Stimulated activated memory B cell treated with anti-CD40 and anti-IgM and Interleukin-4, amounts not matched to agents 10 μg/mL and 1 μg/mL and 100 μg/mL, for 72 hours (primary cell): ENCODE measurements at regions not wholly inside any gene's neighbourhood (a gene's known extent, or its start where the extent isn't known, plus 50 kb on each side); places are given as distances from the start of the nearest gene placed in this dataset.
"Not testable (repeated sequence)": the region's sequence is repeated elsewhere in the genome, so short reads cannot be mapped to it uniquely, and the experiment has no call there.

ENCODE experiments used
- ATAC-seq: fragments of 150-1000 bp; cut with Tn5 transposase; 2 replicates; pipeline ENCODE4 v1.10.0; 2021
- H3K27ac Mint-ChIP-seq: one replicate; pipeline ENCODE4 v1.8.0; 2022; ENCODE audit warnings: mild to moderate bottlenecking, mixed read lengths
- H3K27me3 Mint-ChIP-seq: one replicate; pipeline ENCODE4 v1.8.0; 2022; ENCODE audit warnings: mixed read lengths
- H3K36me3 Mint-ChIP-seq: one replicate; pipeline ENCODE4 v1.8.0; 2022; ENCODE audit warnings: mixed read lengths
- H3K4me1 Mint-ChIP-seq: one replicate; pipeline ENCODE4 v1.8.0; 2022; ENCODE audit warnings: mixed read lengths
- H3K4me3 Mint-ChIP-seq: one replicate; pipeline ENCODE4 v1.8.0; 2022; ENCODE audit warnings: mild to moderate bottlenecking, moderate library complexity, mixed read lengths
- H3K9me3 Mint-ChIP-seq: one replicate; pipeline ENCODE4 v1.8.0; 2022; ENCODE audit warnings: mixed read lengths

- Mint-ChIP-seq H3K27me3 (no peaks in the 10 kb centered on the region), H3K4me3 (no peak overlapping the region), H3K4me1 (no peaks in the 10 kb centered on the region), H3K27ac (no peak overlapping the region), H3K9me3 (peaks cover 11% of the 10 kb centered on the region), H3K36me3 (no peaks in the 10 kb centered on the region)
- ATAC-seq = no peak
These were observed 135.1 kb upstream of the IRX2 start for GRCh38 chr5:2886531-2886930.

DNA sequence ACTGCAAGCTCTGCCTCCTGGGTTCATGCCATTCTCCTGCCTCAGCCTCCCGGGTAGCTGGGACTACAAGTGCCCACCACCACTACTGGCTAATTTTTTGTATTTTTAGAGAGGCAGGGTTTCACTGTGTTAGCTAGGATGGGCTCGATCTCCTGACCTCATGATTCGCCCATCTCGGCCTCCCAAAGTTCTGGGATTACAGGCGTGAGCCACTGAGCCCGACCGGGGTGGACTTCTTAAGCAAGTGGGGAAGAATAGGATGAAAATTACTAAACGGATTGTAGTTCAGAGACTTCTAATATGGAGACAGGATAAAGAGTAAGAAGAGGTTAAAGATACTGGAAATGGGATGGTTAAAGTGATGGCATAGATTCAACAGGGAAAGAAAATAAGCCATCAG is 132.3 kb upstream of the IRX2 start:
- H3K27ac Mint-ChIP-seq = no peak overlapping the region
- peaks cover 15% of the 10 kb centered on the region for H3K9me3 Mint-ChIP-seq
- H3K27me3 Mint-ChIP-seq = no peaks in the 10 kb centered on the region
- H3K4me1 Mint-ChIP-seq = no peaks in the 10 kb centered on the region
- peaks cover 6% of the 10 kb centered on the region for H3K36me3 Mint-ChIP-seq
- no peak for ATAC-seq
- H3K4me3 Mint-ChIP-seq = no peak overlapping the region

DNA sequence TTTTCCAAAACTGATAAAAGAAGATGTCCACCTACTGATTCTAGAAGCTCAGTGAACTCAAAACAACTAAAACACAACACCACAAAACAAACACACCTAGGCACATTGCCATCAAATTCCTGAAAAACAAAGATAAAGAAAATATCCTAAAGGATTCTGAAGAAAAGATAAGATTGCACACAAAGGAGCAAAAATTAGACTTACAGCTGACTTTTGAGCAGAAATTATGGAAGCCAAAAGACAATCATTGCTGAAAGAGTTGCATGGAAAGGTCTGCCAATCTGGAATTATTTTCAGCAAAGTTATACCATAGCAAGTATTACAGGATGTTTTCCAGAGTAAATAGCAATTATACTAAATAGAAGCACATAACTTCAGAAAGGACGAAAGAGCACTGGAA is 128.2 kb upstream of the IRX2 start:
- Mint-ChIP-seq H3K36me3 (peaks cover 6% of the 10 kb centered on the region), H3K27ac (no peak overlapping the region), H3K4me1 (no peaks in the 10 kb centered on the region), H3K4me3 (no peak overlapping the region), H3K9me3 (peaks cover 15% of the 10 kb centered on the region), H3K27me3 (no peaks in the 10 kb centered on the region)
- no peak for ATAC-seq

GRCh38 chr5:2877522-2877921 is 126.0 kb upstream of the IRX2 start:
- peaks cover 7% of the 10 kb centered on the region for H3K9me3 Mint-ChIP-seq
- H3K27me3 Mint-ChIP-seq = no peaks in the 10 kb centered on the region
- no peak for ATAC-seq
- H3K4me3 Mint-ChIP-seq = no peak overlapping the region
- H3K4me1 Mint-ChIP-seq = no peaks in the 10 kb centered on the region
- H3K27ac Mint-ChIP-seq = no peak overlapping the region
- H3K36me3 Mint-ChIP-seq = peaks cover 6% of the 10 kb centered on the region

DNA sequence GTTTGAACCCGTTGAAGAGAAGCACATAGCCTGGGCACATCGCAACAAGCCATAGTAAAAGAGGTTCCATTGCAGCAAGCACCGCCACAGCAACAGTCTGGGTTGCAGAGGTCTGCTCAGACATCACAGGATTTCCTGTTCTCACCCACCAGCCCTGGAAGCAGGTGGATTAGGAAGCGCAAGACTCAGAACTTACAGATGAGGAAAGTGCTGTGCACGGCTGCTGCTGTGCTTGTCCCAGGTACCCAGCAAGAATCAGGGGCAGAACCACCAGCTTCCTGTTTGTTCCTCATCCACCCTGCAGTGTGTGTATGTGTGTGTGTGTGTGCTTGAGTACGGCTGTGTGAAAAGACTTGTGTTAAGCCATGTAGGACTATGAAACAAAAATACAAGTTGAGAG is 124.7 kb upstream of the IRX2 start:
- H3K27ac Mint-ChIP-seq = no peak overlapping the region
- H3K4me3 Mint-ChIP-seq = no peak overlapping the region
- H3K9me3 Mint-ChIP-seq = peaks cover 7% of the 10 kb centered on the region
- H3K4me1 Mint-ChIP-seq = no peaks in the 10 kb centered on the region
- H3K27me3 Mint-ChIP-seq = no peaks in the 10 kb centered on the region
- no peak for ATAC-seq
- peaks cover 6% of the 10 kb centered on the region for H3K36me3 Mint-ChIP-seq

GRCh38 chr5:2874099-2874498 is 122.6 kb upstream of the IRX2 start:
- Mint-ChIP-seq H3K4me1 (no peaks in the 10 kb centered on the region), H3K4me3 (no peak overlapping the region), H3K9me3 (peaks cover 5% of the 10 kb centered on the region), H3K27me3 (no peaks in the 10 kb centered on the region), H3K36me3 (peaks cover under 1% of the 10 kb centered on the region), H3K27ac (no peak overlapping the region)
- ATAC-seq = no peak

GRCh38 chr5:2872676-2873075 is 121.2 kb upstream of the IRX2 start:
- H3K4me3 Mint-ChIP-seq = no peak overlapping the region
- no peak for ATAC-seq
- no peak overlapping the region for H3K27ac Mint-ChIP-seq
- H3K27me3 Mint-ChIP-seq = no peaks in the 10 kb centered on the region
- H3K9me3 Mint-ChIP-seq = peaks cover 5% of the 10 kb centered on the region
- H3K4me1 Mint-ChIP-seq = no peaks in the 10 kb centered on the region
- no peaks in the 10 kb centered on the region for H3K36me3 Mint-ChIP-seq

GRCh38 chr5:2871282-2871681 is 119.8 kb upstream of the IRX2 start:
- ATAC-seq = no peak
- H3K36me3 Mint-ChIP-seq = no peaks in the 10 kb centered on the region
- H3K27me3 Mint-ChIP-seq = no peaks in the 10 kb centered on the region
- H3K4me1 Mint-ChIP-seq = no peaks in the 10 kb centered on the region
- H3K9me3 Mint-ChIP-seq = peaks cover 5% of the 10 kb centered on the region
- H3K27ac Mint-ChIP-seq = no peak overlapping the region
- no peak overlapping the region for H3K4me3 Mint-ChIP-seq

DNA sequence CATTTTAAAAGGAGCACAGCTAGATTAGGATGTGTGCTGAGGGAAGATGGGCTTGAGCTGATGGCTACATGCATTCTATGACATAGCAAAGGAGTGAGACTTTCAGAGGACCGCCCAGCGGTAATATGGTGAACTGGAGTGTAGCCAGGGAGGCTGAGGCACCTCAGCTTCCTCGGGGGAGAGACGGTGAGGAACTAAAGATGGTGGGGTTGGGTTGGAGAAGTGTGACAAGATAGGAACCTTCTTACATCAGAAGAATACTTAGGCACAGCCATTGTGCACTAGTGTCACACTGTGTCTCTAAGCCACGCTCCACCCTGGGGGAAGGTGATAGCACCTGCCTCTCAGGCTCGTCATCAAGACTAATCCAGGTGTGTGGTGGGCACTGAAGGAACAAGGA is 118.0 kb upstream of the IRX2 start:
- peaks cover 5% of the 10 kb centered on the region for H3K9me3 Mint-ChIP-seq
- H3K27ac Mint-ChIP-seq = no peak overlapping the region
- H3K27me3 Mint-ChIP-seq = no peaks in the 10 kb centered on the region
- ATAC-seq = no peak
- H3K36me3 Mint-ChIP-seq = no peaks in the 10 kb centered on the region
- H3K4me1 Mint-ChIP-seq = no peaks in the 10 kb centered on the region
- no peak overlapping the region for H3K4me3 Mint-ChIP-seq

DNA sequence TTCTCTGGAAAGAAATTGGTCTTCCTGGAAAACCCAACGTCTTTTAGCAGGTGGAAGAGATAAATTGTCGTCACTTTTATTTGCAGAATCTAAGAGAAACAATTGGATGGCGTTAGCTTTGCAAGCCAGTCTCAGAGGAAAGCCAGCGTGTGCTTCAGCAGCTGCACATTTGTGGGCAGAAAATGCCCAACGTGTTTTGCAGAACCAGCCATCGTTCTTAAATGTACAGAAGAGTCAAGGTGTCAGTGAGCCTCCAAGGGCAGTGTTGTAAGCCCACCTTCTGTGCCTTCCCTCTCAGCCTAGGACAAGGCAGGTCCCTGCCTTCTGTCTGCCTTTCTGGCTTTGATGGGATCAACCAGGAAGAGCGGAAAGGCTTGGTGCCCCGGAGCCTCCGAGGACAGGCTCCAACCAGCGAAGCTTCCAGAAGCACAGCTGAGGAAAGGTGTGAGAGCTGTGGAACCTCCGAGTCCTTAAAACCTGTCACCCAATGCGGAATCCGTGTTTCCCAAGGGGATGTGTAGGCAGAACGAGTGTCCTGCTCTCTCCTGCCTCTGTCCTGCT is 116.0 kb upstream of the IRX2 start:
- H3K36me3 Mint-ChIP-seq = no peaks in the 10 kb centered on the region
- no peaks in the 10 kb centered on the region for H3K4me1 Mint-ChIP-seq
- peaks cover 5% of the 10 kb centered on the region for H3K9me3 Mint-ChIP-seq
- H3K27ac Mint-ChIP-seq = no peak overlapping the region
- H3K27me3 Mint-ChIP-seq = no peaks in the 10 kb centered on the region
- H3K4me3 Mint-ChIP-seq = no peak overlapping the region
- ATAC-seq = no peak

- H3K27ac Mint-ChIP-seq = no peak overlapping the region
- no peak overlapping the region for H3K4me3 Mint-ChIP-seq
- no peaks in the 10 kb centered on the region for H3K4me1 Mint-ChIP-seq
- H3K9me3 Mint-ChIP-seq = peaks cover 8% of the 10 kb centered on the region
- H3K36me3 Mint-ChIP-seq = no peaks in the 10 kb centered on the region
- ATAC-seq = no peak
- no peaks in the 10 kb centered on the region for H3K27me3 Mint-ChIP-seq
These were observed 115.3 kb upstream of the IRX2 start for GRCh38 chr5:2866662-2867372.

- Mint-ChIP-seq H3K27me3 (no peaks in the 10 kb centered on the region), H3K9me3 (peaks cover 8% of the 10 kb centered on the region), H3K4me3 (no peak overlapping the region)
These were observed 114.4 kb upstream of the IRX2 start for GRCh38 chr5:2865856-2866255.

GRCh38 chr5:2864515-2865105 is 113.1 kb upstream of the IRX2 start:
- no peaks in the 10 kb centered on the region for H3K36me3 Mint-ChIP-seq
- no peak overlapping the region for H3K4me3 Mint-ChIP-seq
- no peaks in the 10 kb centered on the region for H3K27me3 Mint-ChIP-seq
- no peaks in the 10 kb centered on the region for H3K4me1 Mint-ChIP-seq
- H3K27ac Mint-ChIP-seq = no peak overlapping the region
- peaks cover 3% of the 10 kb centered on the region for H3K9me3 Mint-ChIP-seq
- ATAC-seq = no peak

More at GRCh38 chr5:2865856-2866255, 114.4 kb upstream of the IRX2 start:
- no peaks in the 10 kb centered on the region for H3K36me3 Mint-ChIP-seq
- ATAC-seq = no peak
- no peak overlapping the region for H3K27ac Mint-ChIP-seq
- no peaks in the 10 kb centered on the region for H3K4me1 Mint-ChIP-seq

DNA sequence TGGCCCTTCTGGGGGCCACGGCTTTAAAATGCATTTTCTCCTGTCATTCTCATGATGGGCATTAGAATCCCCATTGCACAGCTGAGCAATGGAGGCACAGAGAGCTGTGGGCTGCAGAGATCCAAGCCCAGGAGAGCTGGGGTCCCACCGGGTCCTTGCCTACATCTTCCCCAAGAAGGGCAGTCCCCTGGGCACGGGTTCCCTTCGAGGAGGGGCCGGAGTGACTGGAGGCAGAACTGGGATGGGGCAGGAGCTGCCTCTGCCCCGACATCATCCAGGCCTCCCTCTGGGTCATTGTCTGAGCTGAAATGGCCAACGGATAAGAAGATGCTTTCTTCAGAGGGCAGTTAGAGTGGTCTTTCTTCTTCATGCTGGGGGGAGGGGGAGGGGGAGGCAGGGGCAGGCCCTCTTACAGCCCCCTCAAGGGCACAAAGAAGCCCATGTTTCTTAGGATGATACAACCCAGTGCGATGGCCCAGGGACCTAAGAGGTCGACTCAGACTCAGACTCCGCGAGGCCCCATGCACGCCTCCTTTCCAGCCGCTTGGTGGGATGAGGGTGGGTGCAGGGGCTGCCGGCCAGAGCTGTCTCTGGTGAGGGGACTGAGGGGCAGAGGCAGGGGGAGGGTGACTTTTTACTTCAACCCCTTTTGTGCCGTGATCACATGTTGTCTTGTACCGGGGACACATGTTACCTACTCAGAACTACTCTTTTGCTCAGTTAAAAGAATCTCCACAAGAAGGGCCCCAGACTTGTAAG is 112.4 kb upstream of the IRX2 start:
- Mint-ChIP-seq H3K9me3 (peaks cover 3% of the 10 kb centered on the region), H3K4me1 (no peaks in the 10 kb centered on the region), H3K4me3 (no peak overlapping the region), H3K27me3 (no peaks in the 10 kb centered on the region), H3K27ac (no peak overlapping the region), H3K36me3 (no peaks in the 10 kb centered on the region)
- no peak for ATAC-seq

- ATAC-seq = no peak
- H3K4me3 Mint-ChIP-seq = no peak overlapping the region
- no peaks in the 10 kb centered on the region for H3K36me3 Mint-ChIP-seq
- no peak overlapping the region for H3K27ac Mint-ChIP-seq
- no peaks in the 10 kb centered on the region for H3K4me1 Mint-ChIP-seq
- H3K9me3 Mint-ChIP-seq = peaks cover 3% of the 10 kb centered on the region
- no peaks in the 10 kb centered on the region for H3K27me3 Mint-ChIP-seq
These were observed 111.7 kb upstream of the IRX2 start for GRCh38 chr5:2863133-2863532.

DNA sequence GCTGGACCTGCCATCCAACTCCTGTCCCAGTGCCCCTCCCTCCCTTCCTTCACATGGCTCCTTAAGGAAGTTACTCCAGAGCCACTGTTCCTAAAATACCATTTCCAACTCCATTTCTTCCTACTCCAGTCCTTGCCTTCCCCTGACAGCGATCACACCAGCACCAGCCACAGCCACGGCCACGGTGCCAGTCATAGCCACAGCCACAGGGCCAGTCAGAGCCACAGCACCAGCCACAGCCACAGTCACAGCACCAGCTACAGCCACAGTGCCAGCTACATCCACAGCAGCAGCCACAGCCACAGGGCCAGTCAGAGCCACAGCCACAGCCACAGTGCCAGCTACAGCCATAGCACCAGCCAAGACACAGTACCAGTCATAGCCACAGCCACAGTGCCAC is 110.7 kb upstream of the IRX2 start:
- not testable (repeated sequence) for ATAC-seq

More for the DNA sequence above, 110.7 kb upstream of the IRX2 start:
- not testable (repeated sequence) for H3K36me3 Mint-ChIP-seq, H3K27ac Mint-ChIP-seq, H3K4me3 Mint-ChIP-seq, H3K9me3 Mint-ChIP-seq, H3K27me3 Mint-ChIP-seq, H3K4me1 Mint-ChIP-seq
